Activated CD4-positive, alpha-beta T cell treated with anti-CD3 and anti-CD28 coated beads for 4 hours (primary cell): ENCODE measurements at regions not wholly inside any gene's neighbourhood (a gene's known extent, or its start where the extent isn't known, plus 50 kb on each side); places are given as distances from the start of the nearest gene placed in this dataset.

Experiments
- DNase-seq, 2 donors: peaks; one replicate each; pipeline ENCODE4 v3.0.0-alpha.2; 2020

GRCh38 chr15:57824186-57824585 is 117.7 kb downstream of the POLR2M start:
- no peak for DNase-seq

- DNase-seq: no peak
Observed at GRCh38 chr15:57827021-57827420, 120.5 kb downstream of the POLR2M start.

GRCh38 chr15:57827971-57828370 is 121.5 kb downstream of the POLR2M start:
- no peak for DNase-seq

GRCh38 chr15:57832183-57832582 is 125.7 kb downstream of the POLR2M start:
- DNase-seq: no peak

GRCh38 chr15:57835119-57835518 is 128.6 kb downstream of the POLR2M start:
- no peak for DNase-seq

- DNase-seq: no peak
Observed at GRCh38 chr15:57849317-57849716, 142.8 kb downstream of the POLR2M start.

GRCh38 chr15:57854531-57854930 is 148.0 kb downstream of the POLR2M start:
- DNase-seq: no peak

GRCh38 chr15:57857871-57858270 is 151.4 kb downstream of the POLR2M start:
- no peak for DNase-seq

- no peak for DNase-seq
Observed at GRCh38 chr15:57859130-57859685, 152.7 kb downstream of the POLR2M start.

- peak in 1 of 2 donors; percentile 38 for DNase-seq
Observed at GRCh38 chr15:57861034-57861638, 154.6 kb downstream of the POLR2M start.

- no peak for DNase-seq
Observed at GRCh38 chr15:57861815-57862586, 155.5 kb downstream of the POLR2M start.

- no peak for DNase-seq
Observed at GRCh38 chr15:57862761-57863160, 156.2 kb downstream of the POLR2M start.

GRCh38 chr15:57865294-57865693 is 158.8 kb downstream of the POLR2M start:
- DNase-seq: no peak

GRCh38 chr15:57866149-57866736 is 159.7 kb downstream of the POLR2M start:
- peak; percentile 17 to 28 for DNase-seq

- DNase-seq: no peak
Observed at GRCh38 chr15:57867970-57868798, 161.7 kb downstream of the POLR2M start.

- DNase-seq: no peak
Observed at GRCh38 chr15:57870667-57871066, 164.2 kb downstream of the POLR2M start.

- DNase-seq: no peak
Observed at GRCh38 chr15:57872281-57873030, 165.9 kb downstream of the POLR2M start.

GRCh38 chr15:57873564-57874209 is 167.2 kb downstream of the POLR2M start:
- DNase-seq: no peak

- DNase-seq: no peak
Observed at GRCh38 chr15:57875347-57875746, 168.8 kb downstream of the POLR2M start.

GRCh38 chr15:57878573-57878972 is 172.1 kb downstream of the POLR2M start:
- DNase-seq: no peak

GRCh38 chr15:57881361-57881760 is 174.8 kb downstream of the POLR2M start:
- no peak for DNase-seq

- DNase-seq: no peak
Observed at GRCh38 chr15:57881972-57882371, 175.5 kb downstream of the POLR2M start.
